GM21723 (cell line): ENCODE measurements at regions not wholly inside any gene's neighbourhood (a gene's known extent, or its start where the extent isn't known, plus 50 kb on each side); places are given as distances from the start of the nearest gene placed in this dataset.

ENCODE experiments used
- ATAC-seq: cut with Tn5 transposase; IDR thresholded peaks from one replicate; pipeline ENCODE4 v1.9.1; 2021; ENCODE audit warnings: mild to moderate bottlenecking, moderate library complexity; ENCODE audit not compliant: unreplicated experiment

GRCh38 chr6:16857969-16858592 lies 96.8 kb upstream of the ATXN1 start:
- no peak for ATAC-seq

- ATAC-seq, result peak; percentile 58
These were observed 94.2 kb upstream of the ATXN1 start for GRCh38 chr6:16855460-16855859.

GRCh38 chr6:16854986-16855385 lies 93.7 kb upstream of the ATXN1 start:
- peak; percentile 81 for ATAC-seq

- no peak for ATAC-seq
These were observed 91.4 kb upstream of the ATXN1 start for GRCh38 chr6:16852671-16853070.

GRCh38 chr6:16851758-16852157 lies 90.5 kb upstream of the ATXN1 start:
- peak; percentile 32 for ATAC-seq

GRCh38 chr6:16851044-16851540 lies 89.8 kb upstream of the ATXN1 start:
- no peak for ATAC-seq

GRCh38 chr6:16850681-16851026 lies 89.4 kb upstream of the ATXN1 start:
- no peak for ATAC-seq

GRCh38 chr6:16849988-16850680 lies 88.9 kb upstream of the ATXN1 start:
- no peak for ATAC-seq

- ATAC-seq, result no peak
These were observed 88.2 kb upstream of the ATXN1 start for GRCh38 chr6:16849280-16849987.

- ATAC-seq, result no peak
These were observed 85.1 kb upstream of the ATXN1 start for GRCh38 chr6:16846399-16846778.

- no peak for ATAC-seq
These were observed 82.9 kb upstream of the ATXN1 start for GRCh38 chr6:16844183-16844582.

GRCh38 chr6:16842676-16843075 lies 81.4 kb upstream of the ATXN1 start:
- ATAC-seq, result no peak

GRCh38 chr6:16841241-16841640 lies 80.0 kb upstream of the ATXN1 start:
- ATAC-seq, result no peak

GRCh38 chr6:16840725-16841124 lies 79.5 kb upstream of the ATXN1 start:
- no peak for ATAC-seq

- ATAC-seq, result no peak
These were observed 79.0 kb upstream of the ATXN1 start for GRCh38 chr6:16840291-16840690.

GRCh38 chr6:16839631-16840179 lies 78.4 kb upstream of the ATXN1 start:
- no peak for ATAC-seq

GRCh38 chr6:16837217-16837972 lies 76.1 kb upstream of the ATXN1 start:
- no peak for ATAC-seq

- ATAC-seq, result peak; percentile 89
These were observed 75.1 kb upstream of the ATXN1 start for GRCh38 chr6:16836144-16836981.

GRCh38 chr6:16834242-16834641 lies 73.0 kb upstream of the ATXN1 start:
- no peak for ATAC-seq

GRCh38 chr6:16832721-16833120 lies 71.5 kb upstream of the ATXN1 start:
- ATAC-seq, result no peak
